HEK293T (cell line): ENCODE measurements at regions not wholly inside any gene's neighbourhood (a gene's known extent, or its start where the extent isn't known, plus 50 kb on each side); places are given as distances from the start of the nearest gene placed in this dataset.

Source experiments
- BHLHE40 ChIP-seq: fragments of 450-650 bp; IDR thresholded peaks from 2 replicates; pipeline ENCODE4 v1.6.1; 2016; ENCODE audit warnings: mild to moderate bottlenecking, moderate library complexity, borderline replicate concordance
- CTBP1 ChIP-seq: fragments of 450-650 bp; IDR thresholded peaks from 2 replicates; pipeline ENCODE4 v1.6.1; 2016; ENCODE audit warnings: borderline replicate concordance
- FOXA1 ChIP-seq: fragments of 450-650 bp; IDR thresholded peaks from 2 replicates; pipeline ENCODE4 v1.6.1; 2016; ENCODE audit warnings: mild to moderate bottlenecking
- FOXM1 ChIP-seq: fragments of 450-650 bp; IDR thresholded peaks from 2 replicates; pipeline ENCODE4 v1.6.1; 2017; ENCODE audit warnings: mild to moderate bottlenecking, borderline replicate concordance
- NFRKB ChIP-seq: fragments of 450-650 bp; IDR thresholded peaks from 2 replicates; pipeline ENCODE4 v1.6.1; 2016; ENCODE audit warnings: mild to moderate bottlenecking, moderate library complexity
- PKNOX1 ChIP-seq: fragments of 450-650 bp; IDR thresholded peaks from 2 replicates; pipeline ENCODE4 v1.6.1; 2016
- SP1 ChIP-seq: fragments of 450-650 bp; IDR thresholded peaks from 2 replicates; pipeline ENCODE4 v1.6.1; 2017
- SUZ12 ChIP-seq: fragments of 450-650 bp; IDR thresholded peaks from 2 replicates; pipeline ENCODE4 v1.6.1; 2016; ENCODE audit warnings: mild to moderate bottlenecking

- TF ChIP-seq SP1 (no peak), BHLHE40 (no peak), NFRKB (no peak), PKNOX1 (no peak), FOXM1 (no peak), CTBP1 (no peak), FOXA1 (no peak), SUZ12 (no peak)
Observed at GRCh38 chr2:145653553-145653952, 1133.6 kb upstream of the ZEB2 start.
